Astrocyte (in vitro differentiated cells and primary cell): ENCODE measurements at regions not wholly inside any gene's neighbourhood (a gene's known extent, or its start where the extent isn't known, plus 50 kb on each side); places are given as distances from the start of the nearest gene placed in this dataset.

Source experiments
- DNase-seq: peaks from one replicate; pipeline ENCODE4 v3.0.0-alpha.2; 2010; ENCODE audit warnings: low read depth
- FAIRE-seq: peaks from 2 replicates; lab custom pipeline; 2011; peaks lifted over from hg19 to GRCh38; lab: Jason Lieb, UNC
- H2AFZ ChIP-seq: 2 replicates; pipeline ENCODE4 v1.6.0; 2012; ENCODE audit warnings: low read depth, low read length, inconsistent platforms
- H3K27ac ChIP-seq: 2 replicates; pipeline ENCODE4 v1.5.1; 2011; ENCODE audit warnings: low read depth, low read length, inconsistent platforms
- H3K27me3 ChIP-seq: 2 replicates; pipeline ENCODE4 v1.6.0; 2011; ENCODE audit warnings: low read length, inconsistent platforms; ENCODE audit not compliant: insufficient read depth
- H3K36me3 ChIP-seq: 2 replicates; pipeline ENCODE4 v1.5.1; 2011; ENCODE audit warnings: low read length, inconsistent platforms; ENCODE audit not compliant: insufficient read depth
- H3K4me1 ChIP-seq: 2 replicates; pipeline ENCODE4 v1.5.1; 2011; ENCODE audit warnings: low read length, inconsistent platforms; ENCODE audit not compliant: insufficient read depth
- H3K4me2 ChIP-seq: 2 replicates; pipeline ENCODE4 v1.6.0; 2012; ENCODE audit warnings: low read length, inconsistent platforms
- H3K4me3 ChIP-seq: 2 replicates; pipeline ENCODE4 v1.5.1; 2011; ENCODE audit warnings: low read depth, mild to moderate bottlenecking, low read length, inconsistent platforms; ENCODE audit not compliant: insufficient read depth
- H3K79me2 ChIP-seq: 2 replicates; pipeline ENCODE4 v1.6.0; 2012; ENCODE audit warnings: mild to moderate bottlenecking, low read length, inconsistent platforms; ENCODE audit not compliant: insufficient read depth
- H3K9ac ChIP-seq: 2 replicates; pipeline ENCODE4 v1.6.0; 2012; ENCODE audit warnings: mild to moderate bottlenecking, low read length, inconsistent platforms
- H3K9me3 ChIP-seq: 2 replicates; pipeline ENCODE4 v1.5.1; 2012; ENCODE audit warnings: low read depth, mild to moderate bottlenecking, low read length, inconsistent platforms; ENCODE audit not compliant: insufficient read depth
- H4K20me1 ChIP-seq: 2 replicates; pipeline ENCODE4 v1.6.0; 2012; ENCODE audit warnings: low read length, inconsistent platforms; ENCODE audit not compliant: insufficient read depth
- H3K27ac Mint-ChIP-seq: one replicate; pipeline ENCODE4 v1.8.0; 2021; ENCODE audit warnings: mild to moderate bottlenecking, mixed read lengths; ENCODE audit not compliant: unreplicated experiment
- H3K27me3 Mint-ChIP-seq: one replicate; pipeline ENCODE4 v1.8.0; 2021; ENCODE audit warnings: low read depth, mixed read lengths; ENCODE audit not compliant: unreplicated experiment
- H3K36me3 Mint-ChIP-seq: one replicate; pipeline ENCODE4 v1.8.0; 2021; ENCODE audit warnings: low read depth, mixed read lengths; ENCODE audit not compliant: unreplicated experiment
- H3K4me1 Mint-ChIP-seq: one replicate; pipeline ENCODE4 v1.8.0; 2021; ENCODE audit warnings: low read depth, mixed read lengths; ENCODE audit not compliant: unreplicated experiment
- H3K4me3 Mint-ChIP-seq: one replicate; pipeline ENCODE4 v1.8.0; 2021; ENCODE audit warnings: mild to moderate bottlenecking, moderate library complexity, mixed read lengths; ENCODE audit not compliant: unreplicated experiment
- H3K9me3 Mint-ChIP-seq: one replicate; pipeline ENCODE4 v1.8.0; 2021; ENCODE audit warnings: mild to moderate bottlenecking, mixed read lengths; ENCODE audit not compliant: unreplicated experiment
- EZH2 ChIP-seq: IDR thresholded peaks from 2 replicates; pipeline ENCODE4 v1.6.1; 2012; ENCODE audit warnings: mild to moderate bottlenecking, low read length, inconsistent platforms; ENCODE audit not compliant: insufficient read depth
- TF ChIP-seq, protein P1 (sequence below): IDR thresholded peaks from 2 replicates; pipeline ENCODE4 v1.5.1; 2011; ENCODE audit warnings: low read depth, mild to moderate bottlenecking, inconsistent platforms, low read length, moderate library complexity; ENCODE audit not compliant: insufficient read depth

GRCh38 chr7:121638286-121638685, 234.7 kb upstream of the PTPRZ1 start:
- no peaks in the 10 kb centered on the region for H4K20me1 ChIP-seq
- H2AFZ ChIP-seq: no peak overlapping the region
- no peak overlapping the region for H3K4me3 ChIP-seq
- no peak overlapping the region for H3K9ac ChIP-seq
- Mint-ChIP-seq H3K4me3 (no peak overlapping the region), H3K4me1 (no peaks in the 10 kb centered on the region), H3K27ac (no peak overlapping the region), H3K9me3 (no peaks in the 10 kb centered on the region), H3K27me3 (no peaks in the 10 kb centered on the region), H3K36me3 (no peaks in the 10 kb centered on the region)
- DNase-seq (no peak), FAIRE-seq (no peak)
- no peak overlapping the region for H3K27ac ChIP-seq
- H3K4me2 ChIP-seq: no peak overlapping the region
- no peaks in the 10 kb centered on the region for H3K9me3 ChIP-seq
- TF ChIP-seq, protein P1, sequence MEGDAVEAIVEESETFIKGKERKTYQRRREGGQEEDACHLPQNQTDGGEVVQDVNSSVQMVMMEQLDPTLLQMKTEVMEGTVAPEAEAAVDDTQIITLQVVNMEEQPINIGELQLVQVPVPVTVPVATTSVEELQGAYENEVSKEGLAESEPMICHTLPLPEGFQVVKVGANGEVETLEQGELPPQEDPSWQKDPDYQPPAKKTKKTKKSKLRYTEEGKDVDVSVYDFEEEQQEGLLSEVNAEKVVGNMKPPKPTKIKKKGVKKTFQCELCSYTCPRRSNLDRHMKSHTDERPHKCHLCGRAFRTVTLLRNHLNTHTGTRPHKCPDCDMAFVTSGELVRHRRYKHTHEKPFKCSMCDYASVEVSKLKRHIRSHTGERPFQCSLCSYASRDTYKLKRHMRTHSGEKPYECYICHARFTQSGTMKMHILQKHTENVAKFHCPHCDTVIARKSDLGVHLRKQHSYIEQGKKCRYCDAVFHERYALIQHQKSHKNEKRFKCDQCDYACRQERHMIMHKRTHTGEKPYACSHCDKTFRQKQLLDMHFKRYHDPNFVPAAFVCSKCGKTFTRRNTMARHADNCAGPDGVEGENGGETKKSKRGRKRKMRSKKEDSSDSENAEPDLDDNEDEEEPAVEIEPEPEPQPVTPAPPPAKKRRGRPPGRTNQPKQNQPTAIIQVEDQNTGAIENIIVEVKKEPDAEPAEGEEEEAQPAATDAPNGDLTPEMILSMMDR: no peak
- H3K79me2 ChIP-seq: no peaks in the 10 kb centered on the region
- no peaks in the 10 kb centered on the region for H3K27me3 ChIP-seq
- H3K4me1 ChIP-seq: no peaks in the 10 kb centered on the region
- H3K36me3 ChIP-seq: no peaks in the 10 kb centered on the region

GRCh38 chr7:121634356-121634755, 238.2 kb upstream of the FAM3C start:
- H3K4me3 ChIP-seq: no peak overlapping the region
- H3K9me3 ChIP-seq: no peaks in the 10 kb centered on the region
- H3K4me1 Mint-ChIP-seq: no peaks in the 10 kb centered on the region
- FAIRE-seq (no peak), DNase-seq (no peak)
- no peaks in the 10 kb centered on the region for H3K36me3 Mint-ChIP-seq
- H4K20me1 ChIP-seq: no peaks in the 10 kb centered on the region
- H3K27me3 ChIP-seq: no peaks in the 10 kb centered on the region
- H2AFZ ChIP-seq: no peak overlapping the region
- H3K4me2 ChIP-seq: no peak overlapping the region
- no peaks in the 10 kb centered on the region for H3K79me2 ChIP-seq
- no peaks in the 10 kb centered on the region for H3K36me3 ChIP-seq
- H3K4me1 ChIP-seq: no peaks in the 10 kb centered on the region
- H3K27ac ChIP-seq: no peak overlapping the region
- H3K27ac Mint-ChIP-seq: no peak overlapping the region
- H3K9ac ChIP-seq: no peak overlapping the region
- no peaks in the 10 kb centered on the region for H3K27me3 Mint-ChIP-seq
- H3K9me3 Mint-ChIP-seq: no peaks in the 10 kb centered on the region
- no peak overlapping the region for H3K4me3 Mint-ChIP-seq
- TF ChIP-seq, protein P1: no peak
- no peak for TF ChIP-seq EZH2

GRCh38 chr7:121633186-121633585, 237.1 kb upstream of the FAM3C start:
- H3K4me3 Mint-ChIP-seq: no peak overlapping the region

More at GRCh38 chr7:121633186-121633585, 237.1 kb upstream of the FAM3C start:
- Mint-ChIP-seq H3K36me3 (no peaks in the 10 kb centered on the region), H3K27me3 (no peaks in the 10 kb centered on the region), H3K27ac (no peak overlapping the region), H3K9me3 (no peaks in the 10 kb centered on the region), H3K4me1 (no peaks in the 10 kb centered on the region)
- H3K27ac ChIP-seq: no peak overlapping the region
- no peak overlapping the region for H3K4me2 ChIP-seq
- no peak overlapping the region for H3K9ac ChIP-seq
- H3K27me3 ChIP-seq: no peaks in the 10 kb centered on the region
- H3K36me3 ChIP-seq: no peaks in the 10 kb centered on the region
- H3K4me3 ChIP-seq: no peak overlapping the region
- no peaks in the 10 kb centered on the region for H3K9me3 ChIP-seq
- FAIRE-seq: no peak
- H4K20me1 ChIP-seq: no peaks in the 10 kb centered on the region
- no peaks in the 10 kb centered on the region for H3K4me1 ChIP-seq
- TF ChIP-seq, protein P1: no peak
- TF ChIP-seq EZH2: no peak
- DNase-seq: no peak
- no peaks in the 10 kb centered on the region for H3K79me2 ChIP-seq
- no peak overlapping the region for H2AFZ ChIP-seq
